A549 (cell line): ENCODE measurements at regions not wholly inside any gene's neighbourhood (a gene's known extent, or its start where the extent isn't known, plus 50 kb on each side); places are given as distances from the start of the nearest gene placed in this dataset.

Experiments
- ATAC-seq, 2 experiments: fragments of 200-7000 bp in 1 of 2; fragments of >200 bp in 1 of 2; cut with Nextera tagmentation in 1 of 2; cut with Tn5 transposase in 1 of 2; 3 replicates each; pipeline versions ENCODE4 v1.8.0 to v1.9.1; 2018 to 2020; ENCODE audit warnings: mild to moderate bottlenecking in 1 of 2, moderate library complexity in 1 of 2
- CTCF ChIA-PET: fragments of 300-600 bp; sonication (Branson Sonifier 250); formaldehyde crosslinking; extraction: SDS; loops from one replicate; lab custom pipeline; 2021; ENCODE audit warnings: antibody characterized with exemption, inconsistent platforms; lab: Yijun Ruan, JAX
- POLR2A ChIA-PET: fragments of 350-600 bp; formaldehyde crosslinking; extraction: SDS; loops from one replicate; lab custom pipeline; 2021; ENCODE audit warnings: antibody characterized with exemption, inconsistent platforms; lab: Yijun Ruan, JAX
- DNase-seq, 2 experiments: peaks; one replicate each; pipeline versions ENCODE4 v3.0.0 to v3.0.0-alpha.2; 2011 to 2016; ENCODE audit warnings: low read depth in 1 of 2, low spot score in 1 of 2
- FAIRE-seq: peaks from 2 replicates; lab custom pipeline; 2011; peaks lifted over from hg19 to GRCh38; lab: Jason Lieb, UNC
- H3K27ac ChIP-seq, 2 experiments: fragments of >200 bp; sonication (Bioruptor Twin); formaldehyde crosslinking; 3 replicates each; pipeline ENCODE4 v1.5.1; 2016 to 2017
- H3K4me1 ChIP-seq: fragments of >200 bp; sonication (Bioruptor Twin); formaldehyde crosslinking; 3 replicates; pipeline ENCODE4 v1.6.1; 2016
- H3K4me2 ChIP-seq: fragments of >200 bp; sonication (Bioruptor Twin); formaldehyde crosslinking; 3 replicates; pipeline ENCODE4 v1.6.1; 2016
- H3K4me3 ChIP-seq: fragments of >200 bp; sonication (Bioruptor Twin); formaldehyde crosslinking; 3 replicates; pipeline ENCODE4 v1.5.1; 2016
- H3K9me3 ChIP-seq: fragments of >200 bp; sonication (Bioruptor Twin); formaldehyde crosslinking; 3 replicates; pipeline ENCODE4 v1.6.1; 2016
- ATOH8 ChIP-seq: fragments of 250-450 bp; sonication (Bioruptor Pico); IDR thresholded peaks from 2 replicates; pipeline ENCODE4 v1.5.0; 2020; ENCODE audit warnings: low read depth, mild to moderate bottlenecking, moderate library complexity
- BHLHE40 ChIP-seq: IDR thresholded peaks from 2 replicates; pipeline ENCODE4 v1.6.1; 2012; ENCODE audit warnings: low read depth, low read length, inconsistent platforms
- CHD4 ChIP-seq: fragments of 200-600 bp; sonication (generic); IDR thresholded peaks from 2 replicates; pipeline ENCODE4 v1.6.1; 2016; ENCODE audit warnings: antibody characterized with exemption, mild to moderate bottlenecking, borderline replicate concordance
- CTCF ChIP-seq: fragments of >200 bp; sonication (Bioruptor Twin); formaldehyde crosslinking; IDR thresholded peaks from 3 replicates; pipeline ENCODE4 v1.5.1; 2016
- FOSL2 ChIP-seq, 2 experiments: fragments of 450-650 bp in 1 of 2; fragments of >200 bp in 1 of 2; sonication (Bioruptor Twin) in 1 of 2; formaldehyde crosslinking; IDR thresholded peaks; 2 replicates each; pipeline versions ENCODE4 v1.5.0 to v1.6.1; 2016 to 2020; ENCODE audit warnings: mild to moderate bottlenecking in 1 of 2, moderate library complexity in 1 of 2
- HES2 ChIP-seq: fragments of >200 bp; sonication (Bioruptor Twin); formaldehyde crosslinking; IDR thresholded peaks from 2 replicates; pipeline ENCODE4 v1.6.1; 2016
- HMGXB4 ChIP-seq: fragments of 250-450 bp; sonication (Bioruptor Pico); IDR thresholded peaks from 2 replicates; pipeline ENCODE4 v1.5.0; 2021; ENCODE audit warnings: mild to moderate bottlenecking, moderate library complexity, borderline replicate concordance
- HOXA7 ChIP-seq: fragments of 250-450 bp; sonication (Bioruptor Pico); IDR thresholded peaks from 2 replicates; pipeline ENCODE4 v1.5.0; 2020; ENCODE audit warnings: mild to moderate bottlenecking, moderate library complexity
- HOXB13 ChIP-seq: fragments of 250-450 bp; sonication (Bioruptor Pico); IDR thresholded peaks from 2 replicates; pipeline ENCODE4 v1.5.0; 2020; ENCODE audit warnings: low read depth, mild to moderate bottlenecking, moderate library complexity
- HOXB5 ChIP-seq: fragments of 250-450 bp; sonication (Bioruptor Pico); IDR thresholded peaks from 2 replicates; pipeline ENCODE4 v1.5.0; 2020; ENCODE audit warnings: mild to moderate bottlenecking, moderate library complexity
- MAFK ChIP-seq: fragments of 450-650 bp; IDR thresholded peaks from 2 replicates; pipeline ENCODE4 v1.6.1; 2014; ENCODE audit not compliant: partially characterized antibody
- NPAS2 ChIP-seq: fragments of 250-450 bp; sonication (Bioruptor Pico); IDR thresholded peaks from 2 replicates; pipeline ENCODE4 v1.8.0; 2022; ENCODE audit warnings: mild to moderate bottlenecking, moderate library complexity, borderline replicate concordance
- PHF8 ChIP-seq: fragments of 200-600 bp; sonication (generic); IDR thresholded peaks from 2 replicates; pipeline ENCODE4 v1.6.1; 2016; ENCODE audit warnings: low read depth, mild to moderate bottlenecking, antibody characterized with exemption, moderate library complexity, borderline replicate concordance
- RARB ChIP-seq: fragments of 250-450 bp; sonication (Bioruptor Pico); IDR thresholded peaks from 2 replicates; pipeline ENCODE4 v1.8.0; 2021; ENCODE audit warnings: mild to moderate bottlenecking, moderate library complexity
- REST ChIP-seq: fragments of 200-600 bp; sonication (generic); IDR thresholded peaks from 2 replicates; pipeline ENCODE4 v1.6.1; 2016; ENCODE audit warnings: antibody characterized with exemption, mild to moderate bottlenecking, moderate library complexity
- RNF2 ChIP-seq: fragments of 200-600 bp; sonication (generic); IDR thresholded peaks from 2 replicates; pipeline ENCODE4 v1.6.1; 2016; ENCODE audit warnings: low read depth, mild to moderate bottlenecking, antibody characterized with exemption, moderate library complexity, borderline replicate concordance
- WGBS: methylation state at CpG from one replicate; pipeline ENCODE4 v1.1.6; 2017; ENCODE audit errors: missing lambda C conversion rate; 5-methylcytosine and 5-hydroxymethylcytosine counted together

GRCh38 chr18:73897517-73897916 is 250.1 kb downstream of the FBXO15 start (continued):
- TF ChIP-seq CTCF, result no peak
- TF ChIP-seq HOXB13 (CRISPR knock-in tag), result no peak
- TF ChIP-seq HOXA7 (CRISPR knock-in tag), result no peak
- TF ChIP-seq ATOH8 (CRISPR knock-in tag), result no peak

- WGBS, result 42% methylated on average over 3 of the region's 3 CpGs
- no peak for DNase-seq
- ChIA-PET POLR2A (no interaction called here), CTCF (interaction anchor here (1.7 kb wide), 1 partner anchor 45 kb away, joined by 4 read pairs; no protein-coding TSS in a partner anchor)
- no peak overlapping the region for H3K4me3 ChIP-seq
- H3K4me1 ChIP-seq, result no peaks in the 10 kb centered on the region
- FAIRE-seq, result no peak
- no peak overlapping the region for H3K4me2 ChIP-seq
- H3K9me3 ChIP-seq, result no peaks in the 10 kb centered on the region
- ATAC-seq, result no peak
- TF ChIP-seq HMGXB4 (CRISPR knock-in tag) (no peak), HES2 (no peak), RNF2 (no peak), HOXB5 (CRISPR knock-in tag) (no peak), HOXA7 (CRISPR knock-in tag) (no peak), FOSL2 (IDR thresholded peaks at IDR 0.05) (no peak), FOSL2 (CRISPR knock-in tag; IDR thresholded peaks at IDR 0.05) (no peak), RARB (CRISPR knock-in tag) (no peak), CHD4 (no peak), PHF8 (no peak), CTCF (no peak), NPAS2 (no peak), BHLHE40 (no peak), MAFK (no peak), REST (no peak)
- no peak overlapping the region for H3K27ac ChIP-seq
Measured at GRCh38 chr18:73896685-73897084, 250.9 kb downstream of the FBXO15 start.
